Amniotic epithelial cell (primary cell): ENCODE measurements at regions not wholly inside any gene's neighbourhood (a gene's known extent, or its start where the extent isn't known, plus 50 kb on each side); places are given as distances from the start of the nearest gene placed in this dataset.
A peak's percentile ranks its signal among the peaks of the same experiment; 100 is the strongest.

Experiments
- DNase-seq: peaks from one replicate; pipeline ENCODE4 v3.0.0-alpha.2; 2010; ENCODE audit warnings: low read depth

- DNase-seq = no peak
Observed at GRCh38 chr4:167688660-167689142, 403.6 kb upstream of the ANXA10 start.

GRCh38 chr4:167702391-167702790 is 389.9 kb upstream of the ANXA10 start:
- DNase-seq = no peak

- DNase-seq = no peak
Observed at GRCh38 chr4:167711517-167711916, 380.8 kb upstream of the ANXA10 start.

GRCh38 chr4:167713756-167714155 is 378.6 kb upstream of the ANXA10 start:
- no peak for DNase-seq

GRCh38 chr4:167715176-167715575 is 377.2 kb upstream of the ANXA10 start:
- DNase-seq = no peak

GRCh38 chr4:167717495-167717894 is 374.8 kb upstream of the ANXA10 start:
- no peak for DNase-seq

- DNase-seq = no peak
Observed at GRCh38 chr4:167721617-167722486, 370.5 kb upstream of the ANXA10 start.

GRCh38 chr4:167722487-167722808 is 369.9 kb upstream of the ANXA10 start:
- no peak for DNase-seq

- no peak for DNase-seq
Observed at GRCh38 chr4:167724941-167725340, 367.4 kb upstream of the ANXA10 start.

- no peak for DNase-seq
Observed at GRCh38 chr4:167730769-167731168, 361.6 kb upstream of the ANXA10 start.

GRCh38 chr4:167745024-167745687 is 347.2 kb upstream of the ANXA10 start:
- no peak for DNase-seq

- DNase-seq = no peak
Observed at GRCh38 chr4:167767281-167767680, 325.1 kb upstream of the ANXA10 start.

GRCh38 chr4:167774646-167775045 is 317.7 kb upstream of the ANXA10 start:
- DNase-seq = no peak

GRCh38 chr4:167775375-167775774 is 317.0 kb upstream of the ANXA10 start:
- DNase-seq = no peak

GRCh38 chr4:167779280-167779679 is 313.1 kb upstream of the ANXA10 start:
- no peak for DNase-seq

- no peak for DNase-seq
Observed at GRCh38 chr4:167779864-167780263, 312.5 kb upstream of the ANXA10 start.

GRCh38 chr4:167784826-167785225 is 307.5 kb upstream of the ANXA10 start:
- DNase-seq = no peak

GRCh38 chr4:167785523-167785922 is 306.8 kb upstream of the ANXA10 start:
- DNase-seq = no peak

GRCh38 chr4:167786504-167786903 is 305.8 kb upstream of the ANXA10 start:
- no peak for DNase-seq

GRCh38 chr4:167787231-167787630 is 305.1 kb upstream of the ANXA10 start:
- no peak for DNase-seq

- no peak for DNase-seq
Observed at GRCh38 chr4:167802463-167803212, 289.7 kb upstream of the ANXA10 start.

- no peak for DNase-seq
Observed at GRCh38 chr4:167811958-167812357, 280.4 kb upstream of the ANXA10 start.

- DNase-seq = peak; percentile 41
Observed at GRCh38 chr4:167826281-167826680, 266.1 kb upstream of the ANXA10 start.
